GM12873 (cell line): ENCODE measurements at regions not wholly inside any gene's neighbourhood (a gene's known extent, or its start where the extent isn't known, plus 50 kb on each side); places are given as distances from the start of the nearest gene placed in this dataset.

Source experiments
- TF ChIP-seq, protein P1 (sequence below): IDR thresholded peaks from 2 replicates; pipeline ENCODE4 v1.5.1; 2012; ENCODE audit warnings: low read depth, mild to moderate bottlenecking, moderate library complexity, low read length, control low read depth; ENCODE audit not compliant: insufficient read depth; ENCODE audit errors: missing control alignments

DNA sequence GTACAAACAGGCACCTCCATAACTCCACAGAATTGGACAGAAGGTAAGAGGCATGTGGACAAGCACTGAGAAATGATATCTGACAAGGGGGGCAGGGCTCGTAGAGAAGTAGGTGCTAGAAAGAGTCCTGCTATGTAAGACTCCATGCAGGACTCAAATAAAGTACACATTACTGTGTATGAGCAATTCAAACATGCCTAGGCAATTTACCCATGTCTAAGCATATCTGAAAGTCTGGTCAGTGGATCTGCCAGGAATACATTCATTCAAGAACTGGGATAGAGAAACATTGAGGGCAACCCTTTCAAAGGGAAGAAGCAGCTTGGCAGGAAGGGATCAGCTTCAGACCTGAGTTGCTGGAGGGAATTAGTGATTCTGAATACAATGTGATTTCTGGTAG lies 174.1 kb upstream of the MCTP2 start:
- TF ChIP-seq, protein P1, sequence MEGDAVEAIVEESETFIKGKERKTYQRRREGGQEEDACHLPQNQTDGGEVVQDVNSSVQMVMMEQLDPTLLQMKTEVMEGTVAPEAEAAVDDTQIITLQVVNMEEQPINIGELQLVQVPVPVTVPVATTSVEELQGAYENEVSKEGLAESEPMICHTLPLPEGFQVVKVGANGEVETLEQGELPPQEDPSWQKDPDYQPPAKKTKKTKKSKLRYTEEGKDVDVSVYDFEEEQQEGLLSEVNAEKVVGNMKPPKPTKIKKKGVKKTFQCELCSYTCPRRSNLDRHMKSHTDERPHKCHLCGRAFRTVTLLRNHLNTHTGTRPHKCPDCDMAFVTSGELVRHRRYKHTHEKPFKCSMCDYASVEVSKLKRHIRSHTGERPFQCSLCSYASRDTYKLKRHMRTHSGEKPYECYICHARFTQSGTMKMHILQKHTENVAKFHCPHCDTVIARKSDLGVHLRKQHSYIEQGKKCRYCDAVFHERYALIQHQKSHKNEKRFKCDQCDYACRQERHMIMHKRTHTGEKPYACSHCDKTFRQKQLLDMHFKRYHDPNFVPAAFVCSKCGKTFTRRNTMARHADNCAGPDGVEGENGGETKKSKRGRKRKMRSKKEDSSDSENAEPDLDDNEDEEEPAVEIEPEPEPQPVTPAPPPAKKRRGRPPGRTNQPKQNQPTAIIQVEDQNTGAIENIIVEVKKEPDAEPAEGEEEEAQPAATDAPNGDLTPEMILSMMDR = no peak

DNA sequence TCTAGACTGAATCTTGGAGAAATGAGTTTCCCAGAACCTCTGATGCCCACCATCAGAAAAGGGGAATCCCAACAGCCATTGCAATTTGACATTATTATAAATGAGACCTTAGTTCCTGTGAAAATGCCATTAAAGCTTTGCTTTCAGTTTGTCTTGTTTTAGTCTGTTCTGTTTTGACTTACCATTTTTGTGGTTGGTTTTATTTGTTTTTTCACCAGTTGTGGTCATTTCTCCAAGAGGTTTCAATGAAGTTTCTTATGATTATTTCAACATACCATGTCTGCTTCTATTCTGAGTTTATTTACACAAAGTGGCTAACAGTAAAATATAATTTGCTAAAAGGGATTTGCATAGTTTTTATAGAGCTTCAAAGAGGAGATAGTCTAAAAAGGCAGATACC lies 175.0 kb upstream of the MCTP2 start:
- TF ChIP-seq, protein P1 = no peak

DNA sequence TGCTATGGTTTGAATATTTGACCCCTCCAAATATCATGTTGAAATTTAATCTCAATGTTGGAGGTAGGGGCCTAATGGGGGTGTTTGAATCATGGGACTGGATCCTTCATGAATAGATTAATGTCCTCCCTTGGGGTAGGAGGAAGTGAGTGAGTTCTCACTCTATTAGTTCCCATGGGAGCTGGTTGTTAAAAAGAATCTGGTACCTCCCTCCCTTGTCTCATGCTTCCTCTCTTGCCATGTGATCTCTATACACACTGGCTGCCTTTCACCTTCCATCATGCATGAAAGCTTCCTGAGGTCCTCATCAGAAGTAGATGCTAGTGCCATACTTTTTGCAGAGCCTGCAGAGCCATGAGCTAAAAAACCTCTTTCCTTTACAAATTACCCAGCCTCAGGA lies 177.7 kb upstream of the MCTP2 start:
- TF ChIP-seq, protein P1 = no peak

DNA sequence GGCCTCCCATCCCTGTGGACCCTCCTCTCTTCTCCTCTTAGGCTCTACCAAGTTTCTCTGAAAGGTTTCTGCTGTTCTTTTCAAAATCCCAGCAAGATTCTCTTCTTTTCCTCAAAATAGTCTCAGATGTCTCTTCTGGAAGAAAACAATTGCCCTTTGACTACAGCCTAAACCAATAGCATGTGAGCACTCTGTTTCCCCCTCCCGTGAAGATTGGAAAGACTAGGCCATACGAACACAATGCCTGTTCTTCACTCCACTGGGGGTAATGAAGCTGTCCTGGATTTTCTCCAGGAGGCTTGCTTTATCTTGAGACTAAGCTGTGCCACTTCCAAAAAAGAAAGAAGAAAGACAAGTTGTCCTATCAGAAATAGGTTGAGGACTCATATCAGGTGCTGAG lies 178.7 kb upstream of the MCTP2 start:
- TF ChIP-seq, protein P1 = no peak

DNA sequence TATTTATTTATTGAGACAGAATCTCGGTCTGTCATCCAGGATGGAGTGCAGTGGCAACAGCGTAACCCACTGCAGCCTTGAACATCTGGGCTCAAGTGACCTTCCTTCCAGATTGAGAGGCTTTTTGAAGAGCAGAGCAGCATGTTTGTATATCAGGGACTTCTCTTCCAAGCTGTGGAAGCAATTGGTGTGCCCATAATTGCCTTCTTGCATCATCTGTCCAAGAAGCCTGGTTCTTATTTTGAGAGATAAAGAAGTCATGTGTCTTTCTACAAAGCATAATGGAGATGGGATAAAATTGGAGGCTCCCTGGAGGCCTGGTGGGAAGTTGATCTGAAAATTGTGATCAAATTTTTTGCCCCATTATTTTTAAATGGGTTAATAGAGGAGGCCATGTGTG lies 183.8 kb upstream of the MCTP2 start:
- TF ChIP-seq, protein P1 = no peak

DNA sequence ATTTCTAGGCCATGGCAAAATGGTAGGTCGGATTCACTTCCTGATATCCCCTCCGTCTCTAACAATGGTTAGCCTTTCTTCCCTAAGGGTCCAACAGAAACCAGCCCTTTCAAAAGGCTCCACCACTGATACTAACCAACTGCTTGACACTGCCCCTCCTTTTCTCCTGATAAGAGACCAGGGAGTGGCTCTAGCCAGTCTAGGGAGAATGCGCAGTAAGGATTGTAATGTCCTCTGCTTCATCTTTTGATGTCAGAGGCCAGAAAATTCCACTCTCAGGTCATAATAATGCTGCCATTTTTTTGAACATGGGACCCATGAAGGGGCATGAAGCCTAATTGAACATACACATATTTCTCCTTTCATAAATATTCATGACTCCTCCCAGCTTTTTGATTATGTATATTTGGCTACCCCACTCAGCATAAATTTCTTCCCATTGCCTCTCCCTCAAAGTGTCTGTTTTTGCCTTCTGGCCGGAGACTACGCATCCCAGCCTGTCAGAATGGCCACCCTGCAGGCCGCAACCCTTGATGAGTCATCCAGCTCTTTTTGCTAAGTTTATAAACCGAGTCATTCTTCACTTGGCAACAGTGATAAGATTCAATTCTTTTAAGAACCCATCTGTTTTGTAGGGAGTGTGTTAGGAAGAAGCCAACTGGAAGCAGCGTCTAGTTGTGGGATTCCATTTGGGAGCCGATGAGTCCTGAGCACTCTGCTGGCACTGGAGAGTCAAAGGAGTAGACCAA lies 189.0 kb upstream of the MCTP2 start:
- TF ChIP-seq, protein P1 = no peak

DNA sequence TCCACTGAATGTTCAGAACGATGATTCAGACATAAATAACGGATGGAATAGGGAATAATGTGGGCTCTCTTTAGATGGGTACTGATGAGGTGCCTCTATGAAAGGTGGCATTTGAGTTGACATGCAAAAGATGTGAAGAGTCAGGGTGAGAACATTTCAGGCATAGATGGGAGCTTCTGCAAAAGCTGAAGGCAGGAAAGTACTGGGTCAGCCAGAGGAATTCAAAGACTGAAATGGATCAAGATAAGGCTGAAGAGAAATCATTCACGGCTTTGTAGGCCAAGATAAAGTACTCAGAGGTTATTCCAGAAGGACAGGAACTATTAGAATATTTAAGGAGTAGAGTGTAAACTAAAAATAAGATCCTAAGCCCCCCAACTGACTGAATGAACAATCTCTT lies 189.6 kb upstream of the MCTP2 start:
- TF ChIP-seq, protein P1 = no peak
